Stomach (tissue), 8 donors: ENCODE measurements at regions not wholly inside any gene's neighbourhood (a gene's known extent, or its start where the extent isn't known, plus 50 kb on each side); places are given as distances from the start of the nearest gene placed in this dataset.

Source experiments
- DNase-seq, 2 donors: peaks; one replicate each; pipeline versions ENCODE4 v3.0.0 to v3.0.0-alpha.2; 2013 to 2019
- H3K27ac ChIP-seq, 5 donors: fragments of 200-600 bp in 4 of 5; sonication (generic) in 4 of 5; one replicate each; pipeline ENCODE4 v1.5.1; 2013 to 2019; ENCODE audit warnings: mild to moderate bottlenecking in 1 of 5, moderate library complexity in 1 of 5
- H3K27me3 ChIP-seq, 3 donors: fragments of 200-600 bp; sonication (generic); one replicate each; pipeline ENCODE4 v1.5.1; 2017 to 2019; ENCODE audit warnings: mixed run types in 1 of 3
- H3K36me3 ChIP-seq, 4 donors: fragments of 200-600 bp; sonication (generic); 1 replicate in 3 of 4; 2 replicates in 1 of 4; pipeline ENCODE4 v1.5.1; 2016 to 2019
- H3K4me1 ChIP-seq, 4 donors: fragments of 200-600 bp; sonication (generic); one replicate each; pipeline ENCODE4 v1.5.1; 2016 to 2019
- H3K4me3 ChIP-seq, 4 donors: fragments of 200-600 bp; sonication (generic) in 3 of 4; one replicate each; pipeline ENCODE4 v1.5.1; 2016 to 2019; ENCODE audit warnings: mild to moderate bottlenecking in 1 of 4
- H3K9me3 ChIP-seq, 4 donors: fragments of 200-600 bp; sonication (generic); one replicate each; pipeline ENCODE4 v1.5.1; 2016 to 2019
- CTCF ChIP-seq, 7 experiments: fragments of 450-650 bp in 4 of 7; fragments of 200-600 bp in 3 of 7; sonication (generic) in 3 of 7; IDR thresholded peaks; one replicate each; pipeline ENCODE4 v1.5.1; 2016 to 2019; ENCODE audit warnings: antibody characterized with exemption in 7 of 7, control low read depth in 2 of 7, mild to moderate bottlenecking in 1 of 7
- EP300 ChIP-seq: sonication (generic); formaldehyde crosslinking; IDR thresholded peaks from one replicate; pipeline ENCODE4 v1.6.1; 2017; ENCODE audit warnings: antibody characterized with exemption
- POLR2A ChIP-seq, 4 donors: fragments of 450-650 bp; IDR thresholded peaks; one replicate each; pipeline ENCODE4 v1.6.1; 2016; ENCODE audit warnings: antibody characterized with exemption in 4 of 4, control low read depth in 2 of 4, mild to moderate bottlenecking in 1 of 4, moderate library complexity in 1 of 4
- POLR2AphosphoS5 ChIP-seq, 3 donors: sonication (generic); formaldehyde crosslinking; IDR thresholded peaks; one replicate each; pipeline ENCODE4 v1.6.1; 2016; ENCODE audit warnings: antibody characterized with exemption in 3 of 3
- WGBS, 5 donors: extraction: QIAGEN DNeasy Blood & Tissue Kit in 3 of 5; methylation state at CpG; one replicate each; pipeline versions ENCODE4 v1.1.5 to v1.1.7; 2013 to 2018; 5-methylcytosine and 5-hydroxymethylcytosine counted together
- intact Hi-C: fragments of 100-400 bp; cut with DNase I; formaldehyde crosslinking; loops from one replicate; pipeline ENCODE4 v1.15.1; 2023; ENCODE audit warnings: low total_unique reads
- donor health status: healthy with polysubstance abuse.
- donor health status: Bipolar disorder and iron deficiency.
- donor health status: healthy.

- intact Hi-C loops, result no loop called here
- 56 to 72% (median 66%) methylated on average over 1 of the region's 1 CpG for whole genome bisulfite sequencing, 5 donors
- no peak for DNase-seq
- H3K4me1 ChIP-seq, result no peaks in the 10 kb centered on the region
- no peak overlapping the region for H3K27ac ChIP-seq
- no peaks in the 10 kb centered on the region for H3K36me3 ChIP-seq
- H3K9me3 ChIP-seq, result peaks cover 0 to 15% (median 8%) of the 10 kb centered on the region in 4 donors
- TF ChIP-seq POLR2A (IDR thresholded peaks at IDR 0.05), result no peak
- no peak for TF ChIP-seq EP300
- no peak for TF ChIP-seq CTCF (IDR thresholded peaks at IDR 0.05)
- no peaks in the 10 kb centered on the region for H3K27me3 ChIP-seq
- H3K4me3 ChIP-seq, result no peak overlapping the region
Observed at GRCh38 chr1:188127507-188127906, 1298.8 kb downstream of the PLA2G4A start.

GRCh38 chr1:188128761-188129160 is 1300.0 kb downstream of the PLA2G4A start:
- no peaks in the 10 kb centered on the region for H3K27me3 ChIP-seq
- intact Hi-C loops, result no loop called here
- H3K36me3 ChIP-seq, result no peaks in the 10 kb centered on the region
- no peak for DNase-seq
- TF ChIP-seq EP300 (no peak), CTCF (IDR thresholded peaks at IDR 0.05) (no peak), POLR2A (IDR thresholded peaks at IDR 0.05) (no peak), POLR2AphosphoS5 (IDR thresholded peaks at IDR 0.05) (no peak)
- H3K27ac ChIP-seq, result no peak overlapping the region
- no peaks in the 10 kb centered on the region for H3K4me1 ChIP-seq
- H3K9me3 ChIP-seq, result peaks cover 0 to 25% (median 8%) of the 10 kb centered on the region in 4 donors
- WGBS, 5 donors, result 82 to 100% (median 96%) methylated on average over 3 of the region's 3 CpGs
- no peak overlapping the region for H3K4me3 ChIP-seq

- Histone ChIP-seq H3K36me3 (no peaks in the 10 kb centered on the region), H3K4me3 (no peak overlapping the region), H3K9me3 (peaks cover 0 to 25% (median 8%) of the 10 kb centered on the region in 4 donors), H3K27me3 (no peaks in the 10 kb centered on the region), H3K4me1 (no peaks in the 10 kb centered on the region), H3K27ac (no peak overlapping the region)
- no peak for DNase-seq
- intact Hi-C loops, result no loop called here
- WGBS, 5 donors, result 60 to 68% (median 63%) methylated on average over 8 of the region's 8 CpGs
- TF ChIP-seq POLR2A (IDR thresholded peaks at IDR 0.05) (no peak), CTCF (IDR thresholded peaks at IDR 0.05) (no peak), EP300 (no peak), POLR2AphosphoS5 (IDR thresholded peaks at IDR 0.05) (no peak)
Observed at GRCh38 chr1:188129856-188130838, 1301.4 kb downstream of the PLA2G4A start.

- no peak overlapping the region for H3K27ac ChIP-seq
- TF ChIP-seq POLR2AphosphoS5 (IDR thresholded peaks at IDR 0.05), result no peak
- peaks cover 0 to 10% (median 3%) of the 10 kb centered on the region in 4 donors for H3K9me3 ChIP-seq
- DNase-seq, result no peak
- H3K27me3 ChIP-seq, result no peaks in the 10 kb centered on the region
- H3K4me3 ChIP-seq, result no peak overlapping the region
- WGBS, 5 donors, result 71 to 83% (median 75%) methylated on average over 2 of the region's 2 CpGs
- intact Hi-C loops, result no loop called here
- H3K36me3 ChIP-seq, result no peaks in the 10 kb centered on the region
- no peaks in the 10 kb centered on the region for H3K4me1 ChIP-seq
Observed at GRCh38 chr1:188137221-188137620, 1308.5 kb downstream of the PLA2G4A start.

GRCh38 chr1:188140958-188141357 is 1312.2 kb downstream of the PLA2G4A start:
- Histone ChIP-seq H3K36me3 (no peaks in the 10 kb centered on the region), H3K27me3 (no peaks in the 10 kb centered on the region), H3K4me1 (no peaks in the 10 kb centered on the region), H3K27ac (no peak overlapping the region), H3K4me3 (no peak overlapping the region), H3K9me3 (peaks cover 0 to 8% (median 2%) of the 10 kb centered on the region in 4 donors)
- TF ChIP-seq EP300, result no peak
- TF ChIP-seq POLR2A (IDR thresholded peaks at IDR 0.05), result no peak
- TF ChIP-seq CTCF (IDR thresholded peaks at IDR 0.05), result no peak
- TF ChIP-seq POLR2AphosphoS5 (IDR thresholded peaks at IDR 0.05), result no peak
- intact Hi-C loops, result no loop called here
- WGBS, 5 donors, result 36 to 77% (median 45%) methylated on average over 2 of the region's 2 CpGs
- DNase-seq, result no peak
